GM12864 (cell line): ENCODE measurements at regions not wholly inside any gene's neighbourhood (a gene's known extent, or its start where the extent isn't known, plus 50 kb on each side); places are given as distances from the start of the nearest gene placed in this dataset.
"Not testable (repeated sequence)": the region's sequence is repeated elsewhere in the genome, so short reads cannot be mapped to it uniquely, and the experiment has no call there.

Experiments used
- DNase-seq: peaks from one replicate; pipeline ENCODE4 v3.0.0-alpha.2; 2011; ENCODE audit warnings: low read depth
- H3K4me3 ChIP-seq: 2 replicates; pipeline ENCODE4 v1.5.1; 2011; ENCODE audit warnings: mild to moderate bottlenecking, low read depth, low read length, control low read depth
- CTCF ChIP-seq: IDR thresholded peaks from 2 replicates; pipeline ENCODE4 v1.5.1; 2011; ENCODE audit warnings: low read depth, mild to moderate bottlenecking, moderate library complexity, low read length, control low read depth, inconsistent platforms; ENCODE audit errors: missing control alignments

- H3K4me3 ChIP-seq = no peak overlapping the region
- TF ChIP-seq CTCF = no peak
Observed at GRCh38 chr3:154662851-154663250, 232.9 kb upstream of the GPR149 start.

DNA sequence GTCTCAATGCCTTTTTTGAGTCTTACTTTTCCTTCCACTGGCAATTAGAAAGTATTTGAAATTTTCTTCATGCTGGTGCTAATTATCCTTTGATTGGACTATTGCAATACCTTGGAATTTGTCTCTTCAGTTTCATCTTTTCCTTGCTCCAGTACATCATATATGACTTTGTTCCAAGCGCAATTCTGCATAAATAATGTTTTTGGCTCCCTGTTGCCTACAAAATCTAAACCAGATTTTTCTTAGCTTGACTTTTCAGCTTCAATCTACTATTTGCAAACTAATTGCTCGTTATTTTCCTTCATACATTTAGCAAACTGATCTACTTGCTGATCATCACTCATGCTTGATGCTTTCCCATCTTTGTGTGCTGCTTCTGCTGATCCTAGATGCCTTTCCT, 230.8 kb upstream of the GPR149 start:
- no peak for DNase-seq
- TF ChIP-seq CTCF = no peak
- H3K4me3 ChIP-seq = no peak overlapping the region

More at GRCh38 chr3:154662851-154663250, 232.9 kb upstream of the GPR149 start:
- DNase-seq = no peak

DNA sequence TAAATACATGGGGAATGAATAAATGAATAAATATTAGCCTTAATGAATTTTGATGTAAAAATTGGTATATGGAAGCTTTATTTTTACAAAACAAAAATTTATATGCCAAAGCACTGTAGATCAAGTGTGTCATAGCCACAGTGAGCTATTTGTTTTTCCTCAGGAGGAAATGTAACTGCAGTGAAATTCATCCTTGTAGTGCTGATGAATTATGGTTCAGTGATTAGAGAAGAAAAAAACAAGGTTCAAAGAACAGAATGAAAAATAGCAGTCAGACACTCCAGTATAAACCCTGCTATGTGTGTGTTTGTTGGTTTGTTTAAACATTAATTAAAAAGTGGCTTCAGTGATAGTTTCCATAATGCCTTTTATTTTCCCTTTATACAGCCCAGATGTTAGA, 228.0 kb upstream of the GPR149 start:
- DNase-seq = no peak
- TF ChIP-seq CTCF = no peak
- H3K4me3 ChIP-seq = no peak overlapping the region

DNA sequence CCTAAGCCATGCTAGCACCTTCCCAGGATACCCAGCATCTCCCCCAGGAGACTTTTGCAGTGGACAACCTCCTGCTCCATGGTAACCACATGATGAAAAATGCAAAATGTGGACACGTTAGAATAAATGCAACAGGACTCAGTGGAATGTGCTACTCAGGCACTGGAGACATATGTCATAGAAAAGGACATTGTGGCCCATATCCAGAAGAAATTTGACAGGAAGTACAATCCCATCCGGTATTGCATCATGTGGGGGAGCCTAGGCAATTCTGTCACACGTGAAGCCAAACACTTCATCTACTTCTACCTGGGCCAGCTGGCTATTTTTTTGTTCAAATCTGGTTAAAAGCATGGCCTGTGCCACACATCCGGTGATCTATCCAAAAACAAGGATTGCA, 227.2 kb upstream of the GPR149 start:
- DNase-seq = no peak
- H3K4me3 ChIP-seq = no peak overlapping the region
- TF ChIP-seq CTCF = no peak

DNA sequence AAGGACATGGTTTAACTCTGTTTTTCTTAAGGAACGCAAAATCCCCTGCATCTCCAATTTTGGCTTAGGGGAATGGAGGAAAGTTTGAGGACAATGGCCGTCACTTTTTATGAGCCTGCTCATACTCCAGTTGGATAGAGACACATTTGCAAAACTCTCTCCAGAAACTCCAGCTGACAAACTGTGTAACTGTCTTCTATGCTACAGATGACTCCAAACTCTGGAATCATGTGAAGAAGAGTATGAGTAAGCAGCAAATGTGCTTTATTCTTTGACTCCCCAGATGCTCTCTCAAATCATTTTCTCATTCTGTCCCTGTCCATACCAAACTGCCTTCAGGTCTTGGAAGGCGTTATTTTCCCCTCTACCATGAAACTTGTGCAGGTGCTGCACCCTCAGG, 226.5 kb upstream of the GPR149 start:
- DNase-seq = no peak
- TF ChIP-seq CTCF = no peak
- H3K4me3 ChIP-seq = no peak overlapping the region

DNA sequence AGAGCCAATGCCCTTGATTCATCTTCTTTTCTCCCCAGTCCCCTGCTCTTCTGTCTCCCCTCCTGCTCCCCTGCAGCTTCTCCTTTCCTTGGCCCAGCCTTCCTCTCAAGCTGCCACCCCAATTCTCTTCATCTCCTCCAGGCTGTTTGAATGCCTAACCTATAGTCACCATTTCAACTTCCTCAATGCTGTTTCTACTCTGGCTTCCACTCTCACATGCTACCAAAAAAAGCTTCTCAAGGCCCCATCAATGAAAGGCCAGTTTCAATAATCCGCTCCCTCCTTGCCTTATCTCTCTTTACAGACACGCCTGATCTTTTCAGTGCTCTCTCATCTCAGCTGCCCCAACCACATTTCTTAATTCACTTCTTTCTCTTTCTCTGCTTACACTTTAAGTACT, 212.2 kb upstream of the GPR149 start:
- no peak for DNase-seq
- no peak for TF ChIP-seq CTCF
- H3K4me3 ChIP-seq = no peak overlapping the region

DNA sequence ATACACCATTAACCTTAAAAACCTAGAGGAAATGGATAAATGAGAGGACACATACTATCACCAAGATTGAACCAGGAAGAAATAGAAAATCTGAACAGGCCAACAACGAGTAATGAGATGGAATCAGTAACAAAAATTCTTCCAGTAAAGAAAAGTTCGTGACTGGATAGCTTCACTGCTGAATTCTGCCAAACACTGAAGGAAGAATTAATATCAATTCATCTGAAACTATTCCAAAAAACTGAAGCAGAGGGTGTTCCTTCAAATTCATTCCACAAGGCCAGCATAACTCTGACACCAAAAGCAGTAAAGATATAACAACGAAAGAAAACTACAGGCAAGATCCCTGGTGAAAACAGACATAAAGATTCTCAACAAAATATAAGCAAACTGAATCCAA, 195.8 kb upstream of the GPR149 start:
- no peak overlapping the region for H3K4me3 ChIP-seq
- DNase-seq = no peak
- TF ChIP-seq CTCF = no peak

DNA sequence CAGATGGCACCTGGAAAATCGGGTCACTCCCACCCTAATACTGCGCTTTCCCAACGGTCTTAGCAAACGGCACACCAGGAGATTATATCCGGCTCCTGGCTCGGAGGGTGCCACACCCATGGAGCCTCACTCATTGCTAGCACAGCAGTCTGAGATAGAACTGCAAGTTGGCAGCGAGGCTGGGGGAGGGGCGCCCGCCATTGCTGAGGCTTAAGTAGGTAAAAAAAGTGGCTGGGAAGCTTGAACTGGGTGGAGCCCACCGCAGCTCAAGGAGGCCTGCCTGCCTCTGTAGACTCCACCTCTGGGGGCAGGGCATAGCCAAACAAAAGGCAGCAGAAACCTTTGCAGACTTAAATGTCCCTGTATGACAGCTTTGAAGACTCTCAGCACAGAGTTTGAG, 189.6 kb upstream of the GPR149 start:
- not testable (repeated sequence) for H3K4me3 ChIP-seq, DNase-seq
